Small intestine (tissue), 7 donors: ENCODE measurements at regions not wholly inside any gene's neighbourhood (a gene's known extent, or its start where the extent isn't known, plus 50 kb on each side); places are given as distances from the start of the nearest gene placed in this dataset.
A peak's percentile ranks its signal among the peaks of the same experiment; 100 is the strongest.

Experiments
- DNase-seq, 2 donors: peaks; one replicate each; pipeline versions ENCODE4 v3.0.0 to v3.0.0-alpha.2; 2013
- FAIRE-seq: peaks from 2 replicates; lab custom pipeline; 2012; peaks lifted over from hg19 to GRCh38; lab: Jason Lieb, UNC
- H3K27ac ChIP-seq, 3 donors: one replicate each; pipeline ENCODE4 v1.5.1; 2013; ENCODE audit warnings: low read length in 2 of 3, mild to moderate bottlenecking in 2 of 3, control low read depth in 1 of 3, inconsistent platforms in 1 of 3, low read depth in 1 of 3, moderate library complexity in 1 of 3
- H3K27me3 ChIP-seq, 3 donors: one replicate each; pipeline ENCODE4 v1.6.1; 2013; ENCODE audit warnings: low read length in 3 of 3, inconsistent platforms in 1 of 3; ENCODE audit not compliant: control insufficient read depth in 3 of 3, insufficient read depth in 3 of 3
- H3K36me3 ChIP-seq, 3 donors: one replicate each; pipeline ENCODE4 v1.6.1; 2013; ENCODE audit warnings: low read length in 3 of 3, inconsistent platforms in 1 of 3, low read depth in 1 of 3, mild to moderate bottlenecking in 1 of 3, moderate library complexity in 1 of 3; ENCODE audit not compliant: control insufficient read depth in 3 of 3, insufficient read depth in 2 of 3
- H3K4me1 ChIP-seq, 3 donors: one replicate each; pipeline ENCODE4 v1.6.1; 2013; ENCODE audit warnings: low read length in 2 of 3, inconsistent platforms in 1 of 3, low read depth in 1 of 3, mild to moderate bottlenecking in 1 of 3, moderate library complexity in 1 of 3; ENCODE audit not compliant: control insufficient read depth in 3 of 3, insufficient read depth in 2 of 3
- H3K4me3 ChIP-seq, 3 donors: one replicate each; pipeline ENCODE4 v1.5.1; 2013; ENCODE audit warnings: low read length in 3 of 3, control low read depth in 1 of 3, inconsistent platforms in 1 of 3, low read depth in 1 of 3, mild to moderate bottlenecking in 1 of 3, moderate library complexity in 1 of 3
- H3K9me3 ChIP-seq, 2 donors: one replicate each; pipeline ENCODE4 v1.6.1; 2013; ENCODE audit warnings: low read depth in 1 of 2, low read length in 1 of 2; ENCODE audit not compliant: control insufficient read depth in 2 of 2, insufficient read depth in 1 of 2
- WGBS, 3 donors: extraction: QIAGEN DNeasy Blood & Tissue Kit; methylation state at CpG; one replicate each; pipeline ENCODE4 v1.1.7; 2013; 5-methylcytosine and 5-hydroxymethylcytosine counted together
- donor health status: healthy with polysubstance abuse.
- donor health status: control.
- donor health status: control.
- donor health status: Bipolar disorder and iron deficiency.
- donor health status: healthy.

DNA sequence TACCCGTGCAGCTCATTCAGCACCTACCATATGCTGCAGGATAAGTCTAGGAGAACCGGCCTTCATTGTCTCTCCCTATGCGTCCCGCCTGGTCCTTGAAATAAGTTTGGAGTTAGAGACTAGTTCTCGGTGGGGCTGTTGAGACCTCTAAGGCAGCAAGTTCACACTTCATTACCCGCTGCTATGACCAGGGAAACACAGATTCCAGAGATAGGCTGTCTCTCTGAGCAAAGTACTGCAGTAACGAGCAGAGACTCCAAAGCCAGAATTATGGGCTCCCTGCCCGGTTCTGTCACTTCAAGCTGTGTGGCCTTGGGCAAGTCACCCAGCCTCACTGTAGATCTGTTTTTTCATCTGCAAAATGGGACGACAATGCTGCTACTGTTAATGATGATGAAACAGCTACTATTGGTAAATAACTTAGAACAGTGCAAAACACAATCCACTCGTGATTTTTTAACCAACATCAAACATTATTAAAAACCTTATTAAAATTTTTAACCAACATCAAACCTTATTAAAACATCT lies 184.1 kb downstream of the USP12 start:
- 68 to 71% (median 68%) methylated on average over 10 of the region's 10 CpGs for WGBS, 3 donors
- H3K36me3 ChIP-seq: no peaks in the 10 kb centered on the region
- no peak overlapping the region for H3K4me3 ChIP-seq
- DNase-seq (no peak), FAIRE-seq (no peak)
- H3K27ac ChIP-seq: no peak overlapping the region
- no peaks in the 10 kb centered on the region for H3K27me3 ChIP-seq
- H3K4me1 ChIP-seq: peaks cover under 1 to 32% (median 7%) of the 10 kb centered on the region in 3 donors
- H3K9me3 ChIP-seq: no peaks in the 10 kb centered on the region

DNA sequence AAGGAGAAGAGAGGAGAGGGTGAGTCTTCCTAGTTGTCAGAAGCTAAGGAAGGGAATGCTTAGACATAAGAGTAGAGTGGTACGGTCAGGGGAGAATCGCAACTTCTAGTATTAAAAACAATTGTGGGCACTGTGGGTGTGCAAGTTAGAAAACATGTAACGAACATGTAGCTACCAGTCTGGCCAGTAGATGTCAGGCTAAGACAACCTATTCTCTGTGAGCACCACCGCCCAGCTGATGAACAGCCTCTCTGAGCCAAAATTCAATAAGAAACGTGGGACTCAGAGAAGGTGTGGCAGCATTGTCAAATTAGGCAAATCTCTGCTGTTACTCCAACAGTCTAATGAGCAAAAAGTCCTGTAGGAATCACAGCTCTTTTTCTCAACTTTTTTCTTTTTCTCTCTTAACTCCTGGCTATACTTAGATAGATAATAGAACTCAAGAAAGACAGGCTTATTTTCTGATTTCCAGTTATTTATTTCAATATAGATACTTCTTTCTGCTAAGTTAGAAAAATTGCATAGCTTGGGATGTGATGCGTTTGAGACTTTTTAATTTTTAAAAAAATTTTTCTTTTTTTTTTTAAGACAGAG lies 186.2 kb downstream of the USP12 start:
- Histone ChIP-seq H3K4me1 (peaks cover 2 to 37% (median 7%) of the 10 kb centered on the region in 3 donors), H3K36me3 (no peaks in the 10 kb centered on the region), H3K27me3 (no peaks in the 10 kb centered on the region), H3K27ac (peak overlapping the region in 1 of 3 donors; percentile 84), H3K9me3 (no peaks in the 10 kb centered on the region), H3K4me3 (no peak overlapping the region)
- FAIRE-seq (no peak), DNase-seq (peak; percentile 82 to 84)
- WGBS, 3 donors: 9 to 12% (median 10%) methylated on average over 6 of the region's 6 CpGs

DNA sequence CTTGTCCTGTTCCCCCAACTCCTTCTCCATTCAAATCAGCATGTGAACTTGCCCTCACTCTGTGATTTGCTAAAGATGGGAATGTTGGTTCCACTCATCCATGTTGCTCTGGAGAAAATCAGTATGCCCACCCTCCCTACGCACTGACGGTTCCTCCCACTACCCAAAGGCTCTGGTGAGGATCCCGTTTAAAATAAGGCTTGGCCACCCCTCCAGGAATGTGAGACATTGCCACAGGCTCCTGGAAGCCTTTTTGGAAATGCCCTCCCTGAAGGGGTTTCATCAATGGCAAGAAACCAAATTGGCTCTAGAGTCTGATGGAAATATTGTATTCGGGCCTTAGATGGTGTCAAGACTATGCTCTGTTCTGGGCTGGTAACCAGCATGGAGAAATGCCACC lies 187.3 kb downstream of the USP12 start:
- Histone ChIP-seq H3K9me3 (no peaks in the 10 kb centered on the region), H3K36me3 (no peaks in the 10 kb centered on the region), H3K27me3 (no peaks in the 10 kb centered on the region), H3K27ac (peak overlapping the region; percentile 66 to 85 (median 84)), H3K4me3 (no peak overlapping the region), H3K4me1 (peaks cover 2 to 47% (median 7%) of the 10 kb centered on the region in 3 donors)
- WGBS, 3 donors: 89 to 94% (median 92%) methylated on average over 4 of the region's 4 CpGs
- no peak for DNase-seq
- no peak for FAIRE-seq

DNA sequence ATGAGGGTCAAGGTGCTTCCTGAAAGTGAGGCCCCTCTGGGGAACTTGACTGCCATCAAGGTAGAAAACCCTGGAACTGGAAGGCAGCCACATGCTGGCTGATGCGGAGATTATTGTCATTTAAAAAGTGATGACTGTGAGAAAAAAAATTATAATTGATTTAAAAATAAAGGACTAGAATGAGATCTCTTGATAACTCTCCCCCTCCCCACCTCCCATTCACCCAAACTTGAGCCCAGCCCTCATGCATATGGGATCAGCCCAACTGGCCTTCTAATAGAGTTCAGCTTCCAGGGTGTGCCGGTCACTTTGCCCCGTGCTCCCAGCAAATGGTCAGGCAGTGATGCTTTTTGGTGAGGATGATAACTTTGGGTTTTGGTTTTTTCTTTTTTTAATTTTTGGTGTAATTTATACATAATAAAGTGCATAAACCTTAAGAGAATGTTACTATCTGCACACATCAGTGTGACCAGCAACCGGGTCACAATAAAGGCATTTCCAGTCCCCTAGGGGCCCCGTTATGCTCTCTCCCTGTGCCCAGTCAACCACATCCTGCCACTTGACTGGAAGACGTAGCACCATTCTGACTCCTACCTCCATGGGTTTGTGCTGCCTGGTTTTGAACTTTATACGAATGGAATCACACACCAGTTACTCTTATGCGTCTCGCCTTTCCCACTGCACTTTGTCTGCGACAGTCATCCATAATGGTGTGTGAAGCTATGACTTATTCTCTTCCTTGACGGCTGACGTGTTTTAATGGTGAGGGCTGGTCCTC lies 187.9 kb downstream of the USP12 start:
- no peaks in the 10 kb centered on the region for H3K27me3 ChIP-seq
- no peak overlapping the region for H3K4me3 ChIP-seq
- WGBS, 3 donors: 70 to 79% (median 74%) methylated on average over 12 of the region's 12 CpGs
- FAIRE-seq (no peak), DNase-seq (no peak)
- H3K9me3 ChIP-seq: no peaks in the 10 kb centered on the region
- peak overlapping the region; percentile 66 to 85 (median 84) for H3K27ac ChIP-seq
- H3K36me3 ChIP-seq: no peaks in the 10 kb centered on the region
- H3K4me1 ChIP-seq: peaks cover 2 to 52% (median 7%) of the 10 kb centered on the region in 3 donors

DNA sequence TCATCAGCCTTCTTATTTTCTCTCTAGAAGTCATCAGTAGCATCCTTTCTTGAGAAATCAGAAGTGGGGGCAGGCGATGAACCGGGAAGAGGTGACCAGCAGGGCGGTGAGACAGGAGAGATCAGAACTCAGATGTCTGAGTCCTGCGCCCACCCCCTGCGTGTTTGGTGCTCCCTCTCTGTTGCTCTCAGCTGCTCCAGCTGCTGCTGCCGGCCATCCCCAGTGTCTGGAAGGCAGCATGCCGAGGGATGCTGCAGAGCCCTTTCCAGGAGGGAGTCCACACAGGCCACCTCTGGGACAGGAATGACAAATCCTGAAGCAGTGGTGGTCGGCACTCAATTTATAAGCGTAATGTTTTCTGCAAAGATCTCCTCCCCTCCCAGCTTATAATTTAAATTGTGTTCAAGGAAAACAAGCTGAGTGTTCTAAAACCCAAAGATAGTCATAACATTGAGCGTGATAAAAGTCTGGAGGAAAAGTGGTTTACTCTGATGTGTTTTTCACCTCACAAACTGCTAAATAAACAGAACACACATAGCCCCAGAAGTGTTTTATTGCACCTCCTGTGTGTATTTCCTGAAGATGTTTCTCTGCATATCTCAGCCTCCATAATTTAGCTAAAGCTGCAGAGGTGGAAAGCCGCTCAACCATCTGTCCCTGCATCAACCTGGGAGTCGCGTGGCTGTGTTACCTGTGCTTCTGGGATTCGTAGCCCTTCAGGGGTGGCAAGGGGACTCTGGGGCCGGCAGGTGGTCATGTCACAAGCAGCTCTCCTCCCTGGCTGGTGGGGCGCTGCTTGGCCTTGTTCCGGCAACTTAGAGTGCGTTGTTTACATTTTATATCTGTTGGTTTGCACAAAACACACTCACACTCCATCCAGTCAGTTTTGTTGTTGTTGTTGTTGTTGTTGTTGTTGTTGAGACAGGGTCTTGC lies 191.2 kb downstream of the USP12 start:
- Histone ChIP-seq H3K36me3 (no peaks in the 10 kb centered on the region), H3K9me3 (no peaks in the 10 kb centered on the region), H3K4me3 (no peak overlapping the region), H3K4me1 (peaks cover 2 to 71% (median 7%) of the 10 kb centered on the region in 3 donors), H3K27ac (no peak overlapping the region), H3K27me3 (no peaks in the 10 kb centered on the region)
- no peak for DNase-seq
- WGBS, 3 donors: 78 to 88% (median 83%) methylated on average over 18 of the region's 18 CpGs
- no peak for FAIRE-seq

DNA sequence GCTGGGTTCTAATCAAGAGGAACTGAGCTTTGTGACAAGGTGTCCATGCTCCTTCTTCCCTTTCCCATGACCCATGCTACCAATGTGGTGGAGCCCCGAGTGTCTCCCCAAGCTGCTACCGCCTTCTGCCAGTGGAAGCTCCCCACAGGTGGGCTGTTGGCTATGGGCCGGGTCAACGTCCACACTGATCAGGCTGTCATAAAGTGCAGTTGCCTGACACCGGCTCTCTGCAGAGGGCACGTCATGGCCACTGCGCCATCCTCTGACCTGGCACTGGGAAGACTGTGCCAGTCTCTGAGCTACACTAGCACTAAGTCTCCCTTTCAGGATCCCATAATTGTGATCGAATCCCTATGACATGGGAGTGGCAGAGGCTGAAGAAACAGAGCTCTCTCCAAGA lies 192.3 kb downstream of the USP12 start:
- WGBS, 3 donors: 55 to 72% (median 60%) methylated on average over 8 of the region's 8 CpGs
- H3K4me1 ChIP-seq: peaks cover 2 to 62% (median 7%) of the 10 kb centered on the region in 3 donors
- H3K27ac ChIP-seq: no peak overlapping the region
- no peaks in the 10 kb centered on the region for H3K9me3 ChIP-seq
- FAIRE-seq: no peak
- no peaks in the 10 kb centered on the region for H3K27me3 ChIP-seq
- no peak overlapping the region for H3K4me3 ChIP-seq
- DNase-seq: no peak
- no peaks in the 10 kb centered on the region for H3K36me3 ChIP-seq

DNA sequence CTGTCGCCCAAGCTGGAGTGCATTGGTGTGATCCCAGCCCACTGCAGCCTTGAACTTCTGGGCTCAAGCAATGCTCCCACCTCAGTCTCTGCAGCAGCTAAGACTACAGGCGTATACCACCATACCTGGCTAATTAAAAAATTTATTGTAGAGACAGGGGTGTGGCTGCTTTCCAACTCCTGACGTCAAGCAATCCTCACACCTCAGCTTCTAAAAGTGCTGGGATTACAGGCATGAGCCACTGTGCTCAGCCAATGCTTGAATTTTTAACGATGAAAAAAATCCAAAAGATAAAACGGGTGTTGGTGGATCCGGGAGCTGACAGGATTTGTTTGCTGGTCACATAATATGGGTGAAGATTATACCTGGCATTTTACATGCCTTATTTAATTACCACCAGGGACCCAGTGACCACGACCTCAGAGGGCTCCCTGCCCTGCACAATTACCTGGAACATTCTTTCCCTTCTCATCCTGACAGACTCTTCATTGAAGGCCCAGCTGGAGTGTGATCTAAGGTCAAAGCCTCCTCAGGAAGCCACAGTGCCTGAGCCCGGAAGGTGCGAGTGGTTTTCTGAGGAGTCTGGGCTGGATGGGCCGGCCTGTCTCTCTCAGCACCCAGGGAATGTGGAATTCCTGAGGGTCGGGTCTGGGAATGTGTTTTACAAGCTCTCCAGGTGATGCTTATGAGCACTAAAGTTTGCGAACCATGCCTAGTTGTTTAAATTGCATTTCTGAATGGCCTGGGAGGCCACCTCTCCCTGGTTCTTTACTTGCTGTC lies 193.3 kb downstream of the USP12 start:
- H3K9me3 ChIP-seq: no peaks in the 10 kb centered on the region
- no peaks in the 10 kb centered on the region for H3K27me3 ChIP-seq
- H3K27ac ChIP-seq: peak overlapping the region in 1 of 3 donors; percentile 7
- DNase-seq: peak in 1 of 2 donors; percentile 64
- H3K4me3 ChIP-seq: no peak overlapping the region
- H3K36me3 ChIP-seq: no peaks in the 10 kb centered on the region
- WGBS, 3 donors: 41 to 66% (median 52%) methylated on average over 12 of the region's 12 CpGs
- FAIRE-seq: no peak
- H3K4me1 ChIP-seq: peaks cover 0 to 51% (median 2%) of the 10 kb centered on the region in 3 donors
